H1 (cell line): ENCODE measurements at regions not wholly inside any gene's neighbourhood (a gene's known extent, or its start where the extent isn't known, plus 50 kb on each side); places are given as distances from the start of the nearest gene placed in this dataset.

Source experiments
- CBX5 ChIP-seq: fragments of 300-800, 300-1000 bp; sonication (generic); IDR thresholded peaks from 2 replicates; pipeline ENCODE4 v1.7.1; 2016; ENCODE audit warnings: antibody characterized with exemption, low read length, low read depth
- NRF1 ChIP-seq: IDR thresholded peaks from 2 replicates; pipeline ENCODE4 v1.6.1; 2011; ENCODE audit warnings: mild to moderate bottlenecking, low read depth, low read length, improper control_type of control experiment
- TAF7 ChIP-seq: optimal IDR thresholded peaks from 2 replicates; pipeline ENCODE3; 2011; ENCODE audit warnings: low read depth, mild to moderate bottlenecking, inconsistent platforms, low read length, moderate library complexity, borderline replicate concordance
- TF ChIP-seq, protein P1 (sequence below): IDR thresholded peaks from 2 replicates; pipeline ENCODE4 v1.6.1; 2011; ENCODE audit warnings: low read length, improper control_type of control experiment

DNA sequence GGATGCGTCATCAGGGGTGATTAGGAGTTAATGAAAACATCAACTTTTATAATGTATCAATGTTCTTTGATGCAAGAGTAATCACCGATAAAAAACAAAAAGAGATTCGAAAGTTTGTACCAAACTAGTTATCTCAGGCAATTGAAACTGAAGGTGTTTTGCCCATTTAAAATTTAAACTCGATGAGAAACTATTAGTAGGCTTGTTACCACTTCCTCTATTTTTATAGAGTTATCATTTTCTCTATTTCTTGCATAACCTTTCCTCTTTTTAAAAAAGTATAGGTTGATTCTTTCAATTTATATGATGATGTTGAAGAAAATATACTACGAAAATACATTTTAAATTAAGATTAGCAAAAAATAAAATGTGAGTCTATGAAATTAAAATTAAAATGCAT lies 597.3 kb upstream of the POT1 start (continued):
- TF ChIP-seq, protein P1, sequence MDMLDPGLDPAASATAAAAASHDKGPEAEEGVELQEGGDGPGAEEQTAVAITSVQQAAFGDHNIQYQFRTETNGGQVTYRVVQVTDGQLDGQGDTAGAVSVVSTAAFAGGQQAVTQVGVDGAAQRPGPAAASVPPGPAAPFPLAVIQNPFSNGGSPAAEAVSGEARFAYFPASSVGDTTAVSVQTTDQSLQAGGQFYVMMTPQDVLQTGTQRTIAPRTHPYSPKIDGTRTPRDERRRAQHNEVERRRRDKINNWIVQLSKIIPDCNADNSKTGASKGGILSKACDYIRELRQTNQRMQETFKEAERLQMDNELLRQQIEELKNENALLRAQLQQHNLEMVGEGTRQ: no peak
- TF ChIP-seq CBX5 (no peak), NRF1 (no peak), TAF7 (no peak)
